DOHH2 (cell line): ENCODE measurements at regions not wholly inside any gene's neighbourhood (a gene's known extent, or its start where the extent isn't known, plus 50 kb on each side); places are given as distances from the start of the nearest gene placed in this dataset.

ENCODE experiments used
- H3F3A ChIP-seq: fragments of 200-600 bp; sonication (generic), shearing (Covaris generic); 2 replicates; pipeline ENCODE4 v1.6.0; 2016; ENCODE audit warnings: antibody characterized with exemption, mild to moderate bottlenecking; ENCODE audit not compliant: control insufficient read depth, insufficient read depth
- H3K27ac ChIP-seq: fragments of 200-600 bp; sonication (generic); 2 replicates; pipeline ENCODE4 v1.5.1; 2014; ENCODE audit warnings: low read depth, mild to moderate bottlenecking, low read length, moderate library complexity
- H3K27me3 ChIP-seq: fragments of 200-600 bp; sonication (generic); 2 replicates; pipeline ENCODE4 v1.6.1; 2014; ENCODE audit warnings: mild to moderate bottlenecking, low read length, mixed read lengths; ENCODE audit not compliant: control insufficient read depth
- H3K36me3 ChIP-seq: fragments of 200-600 bp; sonication (generic); 2 replicates; pipeline ENCODE4 v1.6.1; 2014; ENCODE audit warnings: mild to moderate bottlenecking, low read length, moderate library complexity, mixed read lengths; ENCODE audit not compliant: control insufficient read depth
- H3K4me1 ChIP-seq: fragments of 200-600 bp; sonication (generic); 2 replicates; pipeline ENCODE4 v1.6.1; 2014; ENCODE audit warnings: mild to moderate bottlenecking, low read length, mixed read lengths; ENCODE audit not compliant: control insufficient read depth
- H3K4me2 ChIP-seq: fragments of 200-600 bp; sonication (generic); 2 replicates; pipeline ENCODE4 v1.6.0; 2014; ENCODE audit warnings: mild to moderate bottlenecking, low read length, moderate library complexity
- H3K4me3 ChIP-seq: fragments of 200-600 bp; sonication (generic); 2 replicates; pipeline ENCODE4 v1.5.1; 2014; ENCODE audit warnings: mild to moderate bottlenecking, low read length, mixed read lengths
- H3K79me2 ChIP-seq: fragments of 200-600 bp; sonication (generic); 2 replicates; pipeline ENCODE4 v1.6.1; 2014; ENCODE audit warnings: mild to moderate bottlenecking, low read length, mixed read lengths; ENCODE audit not compliant: control insufficient read depth
- H3K9me2 ChIP-seq: fragments of 200-600 bp; sonication (generic); replicated peaks from 2 replicates; pipeline ENCODE4 v1.6.1; 2014; ENCODE audit warnings: mild to moderate bottlenecking, low read length, mixed read lengths; ENCODE audit not compliant: control insufficient read depth
- H3K9me3 ChIP-seq: fragments of 200-600 bp; sonication (generic); 2 replicates; pipeline ENCODE4 v1.6.1; 2014; ENCODE audit warnings: antibody characterized with exemption, low read length, mixed read lengths; ENCODE audit not compliant: control insufficient read depth, insufficient read depth
- H4K20me1 ChIP-seq: fragments of 200-600 bp; sonication (generic); 2 replicates; pipeline ENCODE4 v1.6.0; 2014; ENCODE audit warnings: low read depth, mild to moderate bottlenecking, antibody characterized with exemption, low read length, moderate library complexity; ENCODE audit not compliant: control insufficient read depth, insufficient read depth
- EZH2phosphoT487 ChIP-seq: fragments of 200-600 bp; sonication (generic); IDR thresholded peaks from 2 replicates; pipeline ENCODE4 v1.6.1; 2017; ENCODE audit warnings: borderline replicate concordance, mild to moderate bottlenecking, antibody characterized with exemption, low read length, moderate library complexity, mixed read lengths
- TF ChIP-seq, protein P1 (sequence below): fragments of 200-600 bp; sonication (generic); IDR thresholded peaks from one replicate; pipeline ENCODE4 v1.5.1; 2014; ENCODE audit warnings: antibody characterized with exemption, mild to moderate bottlenecking, low read depth, low read length; ENCODE audit not compliant: poor library complexity, severe bottlenecking

DNA sequence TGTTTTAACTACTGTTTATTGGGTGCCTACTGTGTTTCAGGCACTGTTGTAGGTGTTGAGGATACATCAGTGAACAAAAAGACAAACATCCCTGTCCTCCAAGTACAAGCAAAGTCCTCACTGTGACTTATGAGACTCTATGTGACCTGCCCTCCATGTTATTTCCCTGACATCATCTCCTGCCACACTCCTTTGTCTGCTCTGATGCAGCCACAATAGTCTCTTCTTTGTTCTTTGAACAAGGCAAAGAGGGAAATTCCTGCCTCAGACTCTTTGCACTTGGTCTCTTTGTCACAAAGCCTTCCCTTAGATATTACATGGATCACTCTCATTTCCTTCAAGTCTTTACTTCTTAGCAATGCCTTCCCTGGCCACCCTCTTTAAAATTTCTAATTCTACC is 240.1 kb upstream of the SRRM4 start:
- Histone ChIP-seq H3K9me3 (no peaks in the 10 kb centered on the region), H3K27ac (no peak overlapping the region), H4K20me1 (no peaks in the 10 kb centered on the region), H3K4me1 (no peaks in the 10 kb centered on the region), H3K9me2 (no peaks in the 10 kb centered on the region; the same call in 1 of the 2 replicates), H3K79me2 (no peaks in the 10 kb centered on the region), H3K36me3 (no peaks in the 10 kb centered on the region), H3K4me3 (no peak overlapping the region), H3F3A (no peaks in the 10 kb centered on the region), H3K4me2 (no peak overlapping the region), H3K27me3 (no peaks in the 10 kb centered on the region)
- no peak for TF ChIP-seq EZH2phosphoT487
- TF ChIP-seq, protein P1, sequence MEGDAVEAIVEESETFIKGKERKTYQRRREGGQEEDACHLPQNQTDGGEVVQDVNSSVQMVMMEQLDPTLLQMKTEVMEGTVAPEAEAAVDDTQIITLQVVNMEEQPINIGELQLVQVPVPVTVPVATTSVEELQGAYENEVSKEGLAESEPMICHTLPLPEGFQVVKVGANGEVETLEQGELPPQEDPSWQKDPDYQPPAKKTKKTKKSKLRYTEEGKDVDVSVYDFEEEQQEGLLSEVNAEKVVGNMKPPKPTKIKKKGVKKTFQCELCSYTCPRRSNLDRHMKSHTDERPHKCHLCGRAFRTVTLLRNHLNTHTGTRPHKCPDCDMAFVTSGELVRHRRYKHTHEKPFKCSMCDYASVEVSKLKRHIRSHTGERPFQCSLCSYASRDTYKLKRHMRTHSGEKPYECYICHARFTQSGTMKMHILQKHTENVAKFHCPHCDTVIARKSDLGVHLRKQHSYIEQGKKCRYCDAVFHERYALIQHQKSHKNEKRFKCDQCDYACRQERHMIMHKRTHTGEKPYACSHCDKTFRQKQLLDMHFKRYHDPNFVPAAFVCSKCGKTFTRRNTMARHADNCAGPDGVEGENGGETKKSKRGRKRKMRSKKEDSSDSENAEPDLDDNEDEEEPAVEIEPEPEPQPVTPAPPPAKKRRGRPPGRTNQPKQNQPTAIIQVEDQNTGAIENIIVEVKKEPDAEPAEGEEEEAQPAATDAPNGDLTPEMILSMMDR, result no peak

DNA sequence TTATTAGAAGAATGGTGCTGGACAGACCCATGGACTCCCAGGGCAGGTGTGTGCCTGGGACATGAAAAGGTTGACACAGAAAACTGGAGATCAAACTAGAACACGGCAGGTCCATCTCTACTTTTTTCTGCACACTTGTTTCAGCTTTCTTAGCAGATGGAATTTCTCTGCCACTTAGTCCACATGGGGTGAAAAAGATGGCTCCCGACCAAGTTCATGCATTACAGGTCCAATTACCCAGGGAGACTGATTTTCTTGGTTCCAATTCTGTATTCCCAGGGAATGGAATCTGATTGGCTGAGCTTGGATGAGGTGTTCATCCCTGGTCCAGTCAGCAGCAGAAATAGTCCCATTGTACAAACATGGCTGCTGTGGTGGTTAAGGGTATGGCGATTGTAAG is 238.9 kb upstream of the SRRM4 start:
- Histone ChIP-seq H3K4me2 (no peak overlapping the region), H3F3A (no peaks in the 10 kb centered on the region), H3K9me3 (no peaks in the 10 kb centered on the region), H3K4me3 (no peak overlapping the region), H4K20me1 (no peaks in the 10 kb centered on the region), H3K36me3 (no peaks in the 10 kb centered on the region), H3K79me2 (no peaks in the 10 kb centered on the region), H3K27ac (no peak overlapping the region), H3K27me3 (no peaks in the 10 kb centered on the region), H3K9me2 (no peaks in the 10 kb centered on the region; the same call in 1 of the 2 replicates), H3K4me1 (no peaks in the 10 kb centered on the region)
- TF ChIP-seq, protein P1, result no peak
- no peak for TF ChIP-seq EZH2phosphoT487

DNA sequence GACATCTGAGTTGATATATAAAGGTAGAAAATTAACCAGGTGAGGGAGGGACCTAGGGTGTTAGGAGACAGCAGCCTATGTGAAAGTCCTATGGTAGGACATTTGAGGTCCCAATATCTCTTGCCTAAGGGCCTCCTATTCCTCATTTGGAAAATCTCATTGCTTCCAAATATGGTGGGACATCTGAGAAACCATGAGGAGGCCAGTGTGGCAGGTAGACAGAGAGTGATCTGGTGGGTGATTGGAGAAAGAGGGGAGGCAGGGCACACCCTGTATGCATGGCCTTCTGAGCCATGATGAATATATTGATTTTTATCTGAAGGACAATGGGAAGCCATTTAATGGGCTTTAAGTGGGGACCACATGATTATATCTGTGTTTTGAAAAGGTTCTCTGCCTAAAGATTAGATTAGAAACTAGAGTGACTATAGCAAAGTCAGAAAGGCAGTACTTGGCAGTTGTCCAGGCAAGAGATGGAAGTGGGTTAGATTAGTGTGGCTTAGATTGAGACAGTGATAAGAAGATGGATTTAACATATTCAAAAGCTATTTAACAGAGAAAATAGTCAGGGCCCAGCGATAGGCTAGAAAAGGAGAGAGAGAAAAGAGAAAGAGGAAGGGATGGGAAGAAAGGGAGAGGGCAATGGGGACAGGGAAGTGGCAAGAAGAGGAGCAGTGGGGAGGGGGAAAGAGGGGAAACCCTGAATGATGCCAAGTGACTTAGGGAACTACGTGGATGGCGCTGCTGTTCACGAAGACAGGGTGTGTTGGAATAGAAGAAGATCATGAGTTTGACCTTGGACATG is 237.2 kb upstream of the SRRM4 start:
- no peak overlapping the region for H3K27ac ChIP-seq
- H3K4me2 ChIP-seq, result no peak overlapping the region
- no peak overlapping the region for H3K4me3 ChIP-seq
- no peaks in the 10 kb centered on the region for H3K27me3 ChIP-seq
- no peaks in the 10 kb centered on the region for H4K20me1 ChIP-seq
- no peaks in the 10 kb centered on the region for H3K4me1 ChIP-seq
- H3F3A ChIP-seq, result no peaks in the 10 kb centered on the region
- H3K9me3 ChIP-seq, result no peaks in the 10 kb centered on the region
- no peaks in the 10 kb centered on the region for H3K36me3 ChIP-seq
- no peak for TF ChIP-seq EZH2phosphoT487
- TF ChIP-seq, protein P1, result no peak
- no peaks in the 10 kb centered on the region; the same call in 1 of the 2 replicates for H3K9me2 ChIP-seq
- no peaks in the 10 kb centered on the region for H3K79me2 ChIP-seq
